ENCODE measurements at regions not wholly inside any gene's neighbourhood (a gene's known extent, or its start where the extent isn't known, plus 50 kb on each side); places are given as distances from the start of the nearest gene placed in this dataset.

- Histone ChIP-seq H3K27ac (ENCODE audit: low read depth in 2 of 2, low read length in 1 of 2) (no peak overlapping the region), H3K9ac (no peak overlapping the region), H2AFZ (ENCODE audit: low read depth) (no peak overlapping the region), H3K36me3 (replicated peaks in 1 of 2; ENCODE audit: control insufficient read depth in 1 of 2, insufficient read depth in 2 of 2, low read length in 1 of 2) (no peaks in the 10 kb centered on the region), H3K4me1 (ENCODE audit: control insufficient read depth in 1 of 2, insufficient read depth in 2 of 2, low read depth in 1 of 2, low read length in 1 of 2) (no peaks in the 10 kb centered on the region), H3K4me2 (no peak overlapping the region), H4K20me1 (ENCODE audit: insufficient read depth) (no peaks in the 10 kb centered on the region), H3K27me3 (ENCODE audit: insufficient read depth) (no peaks in the 10 kb centered on the region), H3F3A (replicated peaks; ENCODE audit: insufficient read depth) (no peaks in the 10 kb centered on the region), H3K9me3 (no peaks in the 10 kb centered on the region), H3K79me2 (ENCODE audit: insufficient read depth) (no peaks in the 10 kb centered on the region), H3K9me2 (no peaks in the 10 kb centered on the region), H3K4me3 (ENCODE audit: low read depth in 2 of 2, low read length in 1 of 2) (no peak overlapping the region)
- 64% methylated on average over 6 of the region's 6 CpGs for WGBS (ENCODE audit: low lambda C conversion rate)
- ChIA-PET CTCF (interaction anchor here (1.6 kb wide), 1 partner anchor 11 kb away, joined by 4 read pairs; no protein-coding TSS in a partner anchor), POLR2A (no interaction called here)
- TF ChIP-seq FOXM1 (IDR thresholded peaks at IDR 0.05; ENCODE audit: low read depth) = no peak
- TF ChIP-seq RCOR1 (IDR thresholded peaks at IDR 0.05; ENCODE audit: low read length) = no peak
- TF ChIP-seq MXI1 (IDR thresholded peaks at IDR 0.05; ENCODE audit: low read depth, low read length) = no peak
- TF ChIP-seq CTCF (IDR thresholded peaks at IDR 0.05) = no peak
- DNase-seq = no peak
Measured at GRCh38 chr4:18858229-18858922, 836.8 kb upstream of the LCORL start.

GRCh38 chr4:18850867-18851266, 829.3 kb upstream of the LCORL start:
- peak overlapping the region in 1 of 2 experiments; percentile 31; a peak in 1 of 4 replicates for H3K27ac ChIP-seq (ENCODE audit: low read depth in 2 of 2, low read length in 1 of 2)
- peak; percentile 4 for DNase-seq
- H3K4me3 ChIP-seq (ENCODE audit: low read depth in 2 of 2, low read length in 1 of 2) = no peak overlapping the region
- H3K9me3 ChIP-seq = no peaks in the 10 kb centered on the region
- H3K4me2 ChIP-seq = no peak overlapping the region
- no peaks in the 10 kb centered on the region for H4K20me1 ChIP-seq (ENCODE audit: insufficient read depth)
- no peaks in the 10 kb centered on the region for H3K79me2 ChIP-seq (ENCODE audit: insufficient read depth)
- no peaks in the 10 kb centered on the region; a peak in 1 of 4 replicates for H3K4me1 ChIP-seq (ENCODE audit: control insufficient read depth in 1 of 2, insufficient read depth in 2 of 2, low read depth in 1 of 2, low read length in 1 of 2)
- no peak overlapping the region for H2AFZ ChIP-seq (ENCODE audit: low read depth)
- H3F3A ChIP-seq (replicated peaks; ENCODE audit: insufficient read depth) = no peaks in the 10 kb centered on the region
- H3K9me2 ChIP-seq = no peaks in the 10 kb centered on the region
- no peaks in the 10 kb centered on the region for H3K36me3 ChIP-seq (replicated peaks in 1 of 2; ENCODE audit: control insufficient read depth in 1 of 2, insufficient read depth in 2 of 2, low read length in 1 of 2)
- POLR2A ChIA-PET = no interaction called here
- no peak overlapping the region for H3K9ac ChIP-seq
- H3K27me3 ChIP-seq (ENCODE audit: insufficient read depth) = no peaks in the 10 kb centered on the region
- CTCF ChIA-PET = no interaction called here
- WGBS (ENCODE audit: low lambda C conversion rate) = 3% methylated on average over 2 of the region's 2 CpGs
- TF ChIP-seq GATA2 (CRISPR knock-in tag; IDR thresholded peaks at IDR 0.05) = peak; percentile 75
- TF ChIP-seq MEF2A (IDR thresholded peaks at IDR 0.05; ENCODE audit: borderline replicate concordance, low read depth) = no peak

- Histone ChIP-seq H3K9me3 (no peaks in the 10 kb centered on the region), H3K36me3 (replicated peaks in 1 of 2; ENCODE audit: control insufficient read depth in 1 of 2, insufficient read depth in 2 of 2, low read length in 1 of 2) (no peaks in the 10 kb centered on the region), H3K9me2 (no peaks in the 10 kb centered on the region), H3F3A (replicated peaks; ENCODE audit: insufficient read depth) (peaks cover 10% of the 10 kb centered on the region), H3K27me3 (ENCODE audit: insufficient read depth) (no peaks in the 10 kb centered on the region), H3K4me2 (no peak overlapping the region), H3K4me1 (ENCODE audit: control insufficient read depth in 1 of 2, insufficient read depth in 2 of 2, low read depth in 1 of 2, low read length in 1 of 2) (no peaks in the 10 kb centered on the region; a peak in 1 of 4 replicates), H3K27ac (ENCODE audit: low read depth in 2 of 2, low read length in 1 of 2) (peak overlapping the region; percentile 15 to 58; a peak in 2 of 4 replicates), H3K4me3 (ENCODE audit: low read depth in 2 of 2, low read length in 1 of 2) (no peak overlapping the region), H3K79me2 (ENCODE audit: insufficient read depth) (no peaks in the 10 kb centered on the region), H2AFZ (ENCODE audit: low read depth) (no peak overlapping the region), H4K20me1 (ENCODE audit: insufficient read depth) (no peaks in the 10 kb centered on the region), H3K9ac (no peak overlapping the region)
- ChIA-PET CTCF (interaction anchor here (1.5 kb wide), 1 partner anchor 9 kb away, joined by 3 read pairs; no protein-coding TSS in a partner anchor), POLR2A (no interaction called here)
- no peak for DNase-seq
- 46% methylated on average over 5 of the region's 5 CpGs for WGBS (ENCODE audit: low lambda C conversion rate)
- TF ChIP-seq EP300 (IDR thresholded peaks at IDR 0.05; ENCODE audit: borderline replicate concordance in 1 of 2, low read depth in 1 of 2, low read length in 1 of 2) (no peak), EZH2phosphoT487 (IDR thresholded peaks at IDR 0.05; ENCODE audit: borderline replicate concordance, low read depth) (no peak), RAD21 (IDR thresholded peaks at IDR 0.05; ENCODE audit: low read length) (no peak), TAF1 (IDR thresholded peaks at IDR 0.05; ENCODE audit: borderline replicate concordance, low read depth, low read length) (no peak), NRF1 (IDR thresholded peaks at IDR 0.05; ENCODE audit: low read depth, low read length) (no peak), POLR2AphosphoS5 (IDR thresholded peaks at IDR 0.05; ENCODE audit: low read depth, low read length) (no peak), REST (IDR thresholded peaks at IDR 0.05; ENCODE audit: low read depth, low read length) (no peak), NFIC (IDR thresholded peaks at IDR 0.05; ENCODE audit: borderline replicate concordance) (no peak)
Measured at GRCh38 chr4:18847249-18847890, 825.8 kb upstream of the LCORL start.

All from SK-N-SH (cell line).